ENCODE measurements at regions not wholly inside any gene's neighbourhood (a gene's known extent, or its start where the extent isn't known, plus 50 kb on each side); places are given as distances from the start of the nearest gene placed in this dataset.

- TF ChIP-seq CTCF (IDR thresholded peaks at IDR 0.05) (no peak), POLR2AphosphoS5 (IDR thresholded peaks at IDR 0.05) (no peak)
Observed at GRCh38 chr4:126548890-126549289, 1083.9 kb upstream of the INTU start.

All from suprapubic skin (tissue), 3 donors.